HCT116 (cell line): ENCODE measurements at regions not wholly inside any gene's neighbourhood (a gene's known extent, or its start where the extent isn't known, plus 50 kb on each side); places are given as distances from the start of the nearest gene placed in this dataset.

Source experiments
- ATAC-seq: fragments of 200-7000 bp; cut with Tn5 transposase; 2 replicates; pipeline ENCODE4 v1.9.1; 2020; ENCODE audit warnings: mild to moderate bottlenecking, moderate library complexity
- BruUV-seq: library from RNA; stranded (reverse); fragments of 400-500 nt; replicated peaks from 2 replicates; lab custom pipeline; 2021; lab: Mats Ljungman, UMichigan
- CTCF ChIA-PET: fragments of 300-600 bp; sonication (Branson Sonifier 250); formaldehyde crosslinking; loops from one replicate; lab custom pipeline; 2021; ENCODE audit warnings: antibody characterized with exemption; lab: Charles Lee
- POLR2A ChIA-PET: fragments of 300-600, 350-600 bp; sonication (Branson Sonifier 250); formaldehyde crosslinking; loops from one replicate; lab custom pipeline; 2021; ENCODE audit warnings: antibody characterized with exemption; lab: Charles Lee
- RAD21 ChIA-PET, 2 experiments: fragments of 300-600 bp; sonication (Branson Sonifier 250); formaldehyde crosslinking; loops; one replicate each; lab custom pipeline; 2023; ENCODE audit warnings: low total read pairs in 2 of 2; ENCODE audit not compliant: uncharacterized antibody in 2 of 2, unreplicated experiment in 2 of 2, low non-redundant PET in 1 of 2; lab: Charles Lee
- DNase-seq: peaks from one replicate; pipeline ENCODE4 v3.0.0-alpha.2; 2010; ENCODE audit warnings: low read depth, low spot score
- H2AFZ ChIP-seq: fragments of 200-600 bp; shearing (Covaris generic), sonication (generic); 2 replicates; pipeline ENCODE4 v1.6.1; 2017; ENCODE audit warnings: low read depth, mixed run types, mixed read lengths, antibody characterized with exemption, low read length; ENCODE audit not compliant: poor library complexity, severe bottlenecking
- H3K27ac ChIP-seq: 2 replicates; pipeline ENCODE4 v1.5.1; 2012; ENCODE audit warnings: low read depth, low read length
- H3K27me3 ChIP-seq: fragments of 200-600 bp; sonication (generic); 2 replicates; pipeline ENCODE4 v1.6.1; 2016; ENCODE audit warnings: mixed run types, low read length, mixed read lengths; ENCODE audit not compliant: insufficient read depth
- H3K36me3 ChIP-seq, 2 experiments: fragments of 200-500 bp in 1 of 2; fragments of 200-600 bp in 1 of 2; sonication (Bioruptor generic) in 1 of 2; sonication (generic) in 1 of 2; 2 replicates each; pipeline versions ENCODE4 v1.5.1 to v1.6.1; 2014 to 2016; ENCODE audit warnings: low read length in 2 of 2, inconsistent platforms in 1 of 2, mixed read lengths in 1 of 2, mixed run types in 1 of 2; ENCODE audit not compliant: insufficient read depth in 2 of 2, control insufficient read depth in 1 of 2
- H3K4me1 ChIP-seq, 2 experiments: fragments of 200-600 bp in 1 of 2; sonication (generic) in 1 of 2; 2 replicates each; pipeline versions ENCODE4 v1.5.1 to v1.6.1; 2012 to 2017; ENCODE audit warnings: low read length in 2 of 2, inconsistent platforms in 1 of 2, mild to moderate bottlenecking in 1 of 2, mixed read lengths in 1 of 2, mixed run types in 1 of 2, moderate library complexity in 1 of 2; ENCODE audit not compliant: insufficient read depth in 2 of 2, control insufficient read depth in 1 of 2
- H3K4me2 ChIP-seq: fragments of 200-600 bp; sonication (generic); 2 replicates; pipeline ENCODE4 v1.6.1; 2017; ENCODE audit warnings: mixed run types, low read length, mixed read lengths
- H3K4me3 ChIP-seq, 2 experiments: fragments of 200-600 bp in 1 of 2; sonication (generic) in 1 of 2; replicated peaks in 1 of 2; 2 replicates each; pipeline ENCODE4 v1.5.1; 2011 to 2016; ENCODE audit warnings: low read length in 2 of 2, control low read depth in 1 of 2, low read depth in 1 of 2, mild to moderate bottlenecking in 1 of 2, mixed read lengths in 1 of 2, mixed run types in 1 of 2
- H3K79me2 ChIP-seq: fragments of 200-600 bp; sonication (generic); 2 replicates; pipeline ENCODE4 v1.6.1; 2017; ENCODE audit warnings: mild to moderate bottlenecking, mixed run types, low read length, moderate library complexity, mixed read lengths; ENCODE audit not compliant: insufficient read depth
- H3K9ac ChIP-seq: fragments of 200-600 bp; sonication (generic); 2 replicates; pipeline ENCODE4 v1.6.1; 2016; ENCODE audit warnings: low read length, mixed read lengths
- H3K9me2 ChIP-seq: fragments of 200-600 bp; sonication (generic), shearing (Covaris generic); 2 replicates; pipeline ENCODE4 v1.6.1; 2017; ENCODE audit warnings: mixed run types, mild to moderate bottlenecking, moderate library complexity; ENCODE audit not compliant: insufficient read depth
- H3K9me3 ChIP-seq, 2 experiments: fragments of 200-500 bp in 1 of 2; fragments of 200-600 bp in 1 of 2; sonication (Bioruptor generic) in 1 of 2; sonication (generic) in 1 of 2; 2 replicates each; pipeline ENCODE4 v1.6.1; 2014 to 2017; ENCODE audit warnings: low read length in 2 of 2, mixed read lengths in 2 of 2, inconsistent platforms in 1 of 2, low read depth in 1 of 2, mild to moderate bottlenecking in 1 of 2, mixed run types in 1 of 2, moderate library complexity in 1 of 2; ENCODE audit not compliant: control insufficient read depth in 1 of 2, insufficient read depth in 1 of 2
- H4K20me1 ChIP-seq: fragments of 200-600 bp; sonication (generic), shearing (Covaris generic); 2 replicates; pipeline ENCODE4 v1.6.1; 2017; ENCODE audit warnings: mixed run types, mild to moderate bottlenecking, moderate library complexity; ENCODE audit not compliant: insufficient read depth
- CBX3 ChIP-seq: IDR thresholded peaks from 2 replicates; pipeline ENCODE4 v1.6.1; 2012; ENCODE audit warnings: low read depth
- CEBPB ChIP-seq: IDR thresholded peaks from 2 replicates; pipeline ENCODE4 v1.6.1; 2012; ENCODE audit warnings: low read depth
- EGR1 ChIP-seq: IDR thresholded peaks from 2 replicates; pipeline ENCODE4 v1.6.1; 2012; ENCODE audit warnings: low read depth
- EZH2 ChIP-seq: fragments of 200-600 bp; sonication (generic); IDR thresholded peaks from 2 replicates; pipeline ENCODE4 v1.6.1; 2017; ENCODE audit warnings: antibody characterized with exemption, mixed run types
- EZH2phosphoT487 ChIP-seq: fragments of 200-600 bp; IDR thresholded peaks from 2 replicates; pipeline ENCODE4 v1.6.1; 2018; ENCODE audit warnings: antibody characterized with exemption, borderline replicate concordance
- FOSL1 ChIP-seq: IDR thresholded peaks from 2 replicates; pipeline ENCODE4 v1.6.1; 2012; ENCODE audit warnings: low read depth
- JUND ChIP-seq: IDR thresholded peaks from 2 replicates; pipeline ENCODE4 v1.6.1; 2012
- MAX ChIP-seq: IDR thresholded peaks from 2 replicates; pipeline ENCODE4 v1.6.1; 2012
- POLR2AphosphoS5 ChIP-seq: IDR thresholded peaks from 2 replicates; pipeline ENCODE4 v1.6.1; 2011; ENCODE audit warnings: mild to moderate bottlenecking, low read depth, low read length, moderate library complexity
- REST ChIP-seq: IDR thresholded peaks from 2 replicates; pipeline ENCODE4 v1.6.1; 2012; ENCODE audit warnings: low read depth
- SIN3A ChIP-seq: IDR thresholded peaks from 2 replicates; pipeline ENCODE4 v1.6.1; 2012; ENCODE audit warnings: low read depth
- SRF ChIP-seq: IDR thresholded peaks from 2 replicates; pipeline ENCODE4 v1.6.1; 2012; ENCODE audit warnings: low read depth
- TCF7L2 ChIP-seq: IDR thresholded peaks from 2 replicates; pipeline ENCODE4 v1.7.0; 2011; ENCODE audit warnings: borderline replicate concordance, inconsistent platforms; ENCODE audit not compliant: insufficient read depth, insufficient read length; ENCODE audit errors: extremely low read depth
- YY1 ChIP-seq: IDR thresholded peaks from 2 replicates; pipeline ENCODE4 v1.6.1; 2011; ENCODE audit warnings: low read length, low read depth, moderate library complexity, mild to moderate bottlenecking; ENCODE audit not compliant: insufficient replicate concordance; ENCODE audit errors: extremely low read depth
- ZBTB33 ChIP-seq: IDR thresholded peaks from 2 replicates; pipeline ENCODE4 v1.6.1; 2011; ENCODE audit warnings: mild to moderate bottlenecking, low read length, moderate library complexity; ENCODE audit not compliant: insufficient replicate concordance; ENCODE audit errors: extremely low read depth
- ZFX ChIP-seq: fragments of 450-650 bp; IDR thresholded peaks from 2 replicates; pipeline ENCODE4 v1.6.1; 2017
- intact Hi-C: fragments of 100-400 bp; cut with micrococcal nuclease; formaldehyde crosslinking; loops from 2 replicates; pipeline ENCODE4 v1.10.0; 2022

DNA sequence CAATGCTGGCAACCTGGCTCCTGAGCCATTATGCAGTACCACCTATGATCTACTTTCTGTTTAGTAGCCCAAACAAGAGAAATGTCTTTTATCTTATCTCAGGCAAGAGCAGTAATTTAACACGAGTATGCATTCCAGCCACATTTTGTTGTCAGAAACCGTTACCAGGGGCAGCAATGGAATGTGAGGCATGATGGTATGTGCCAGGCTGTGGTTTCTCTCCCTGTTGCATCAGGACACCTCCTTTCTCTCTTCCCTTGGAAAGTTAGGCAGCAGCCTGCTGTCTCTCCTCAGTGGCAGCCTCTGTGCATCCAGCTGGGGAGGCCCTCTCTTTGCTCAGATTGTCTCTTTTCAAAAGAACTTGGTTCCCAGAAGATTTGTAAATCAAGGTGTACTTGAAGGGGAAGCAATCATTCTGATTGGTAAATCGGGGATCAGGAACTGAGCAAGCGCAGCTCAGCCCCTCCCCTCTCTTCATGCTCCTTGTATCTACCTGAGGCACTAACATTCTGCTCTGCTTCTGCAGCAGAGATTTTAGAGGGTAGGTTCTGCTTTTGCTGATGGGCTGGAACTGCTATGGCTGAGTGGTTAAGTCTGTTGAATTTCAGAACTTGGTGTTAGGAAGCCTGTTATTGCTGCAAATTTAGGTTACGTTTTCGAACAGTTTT lies 229.2 kb downstream of the ADAMTS15 start:
- ChIA-PET CTCF (no interaction called here), POLR2A (no interaction called here), RAD21 (no interaction called here)
- no peak for ATAC-seq
- peaks cover 0 to 13% of the 10 kb centered on the region in 2 experiments; a peak in 1 of 4 replicates for H3K9me3 ChIP-seq
- H3K4me2 ChIP-seq = no peak overlapping the region
- DNase-seq = no peak
- 0 out of 2 replicates have a peak, but pooled peaks cover 4% of the 10 kb centered on the region for H3K27me3 ChIP-seq
- TF ChIP-seq SRF = no peak
- no peak overlapping the region for H3K9ac ChIP-seq
- no peaks in the 10 kb centered on the region for H4K20me1 ChIP-seq
- H3K4me1 ChIP-seq = no peaks in the 10 kb centered on the region
- no TSS peak for BruUV-seq
- H2AFZ ChIP-seq = no peak overlapping the region
- intact Hi-C loops = no loop called here
- no peaks in the 10 kb centered on the region for H3K79me2 ChIP-seq
- no peak overlapping the region for H3K4me3 ChIP-seq
- H3K27ac ChIP-seq = no peak overlapping the region
- H3K9me2 ChIP-seq = no peaks in the 10 kb centered on the region
- no peaks in the 10 kb centered on the region for H3K36me3 ChIP-seq

- Histone ChIP-seq H3K36me3 (no peaks in the 10 kb centered on the region), H3K9me2 (no peaks in the 10 kb centered on the region), H3K9ac (no peak overlapping the region), H3K27me3 (0 out of 2 replicates have a peak, but pooled peaks cover 4% of the 10 kb centered on the region), H3K4me2 (no peak overlapping the region), H3K4me3 (no peak overlapping the region), H3K9me3 (peaks cover 0 to 13% of the 10 kb centered on the region in 2 experiments; a peak in 1 of 4 replicates), H2AFZ (no peak overlapping the region), H4K20me1 (no peaks in the 10 kb centered on the region), H3K4me1 (no peaks in the 10 kb centered on the region), H3K27ac (no peak overlapping the region), H3K79me2 (no peaks in the 10 kb centered on the region)
- intact Hi-C loops = no loop called here
- no peak for ATAC-seq
- DNase-seq = no peak
- no TSS peak for BruUV-seq
- CTCF ChIA-PET = no interaction called here
- POLR2A ChIA-PET = no interaction called here
- RAD21 ChIA-PET = no interaction called here
- TF ChIP-seq CEBPB (no peak), ZBTB33 (no peak), TCF7L2 (no peak), ZFX (no peak), FOSL1 (no peak), REST (no peak), EGR1 (no peak), EZH2 (no peak), JUND (no peak), MAX (no peak), YY1 (no peak), POLR2AphosphoS5 (no peak), CBX3 (no peak), SIN3A (no peak), EZH2phosphoT487 (no peak)
These were observed 230.8 kb downstream of the ADAMTS15 start for GRCh38 chr11:130679247-130679646.
